CD14-positive monocyte (primary cell): ENCODE measurements at regions not wholly inside any gene's neighbourhood (a gene's known extent, or its start where the extent isn't known, plus 50 kb on each side); places are given as distances from the start of the nearest gene placed in this dataset.

Experiments
- DNase-seq, 3 donors: peaks; one replicate each; pipeline ENCODE4 v3.0.0-alpha.2; 2011 to 2022
- H2AFZ ChIP-seq: 2 replicates; pipeline ENCODE4 v1.6.0; 2012; ENCODE audit warnings: mild to moderate bottlenecking, low read depth, low read length, inconsistent platforms; ENCODE audit not compliant: insufficient read depth, poor library complexity, severe bottlenecking
- H3K27ac ChIP-seq, 2 donors: 1 replicate in 1 of 2; 2 replicates in 1 of 2; pipeline ENCODE4 v1.5.1; 2012 to 2013; ENCODE audit warnings: low read length in 2 of 2, control low read depth in 1 of 2, inconsistent platforms in 1 of 2, low read depth in 1 of 2, mild to moderate bottlenecking in 1 of 2
- H3K27me3 ChIP-seq, 2 donors: one replicate each; pipeline versions ENCODE4 v1.6.0 to v1.6.1; 2011 to 2013; ENCODE audit warnings: low read length in 2 of 2; ENCODE audit not compliant: control insufficient read depth in 2 of 2, insufficient read depth in 2 of 2
- H3K36me3 ChIP-seq, 2 donors: replicated peaks in 1 of 2; 1 replicate in 1 of 2; 2 replicates in 1 of 2; pipeline versions ENCODE4 v1.5.1 to v1.6.1; 2012 to 2013; ENCODE audit warnings: low read length in 2 of 2, control low read depth in 1 of 2, inconsistent platforms in 1 of 2, mild to moderate bottlenecking in 1 of 2; ENCODE audit not compliant: insufficient read depth in 2 of 2, control insufficient read depth in 1 of 2
- H3K4me1 ChIP-seq, 2 donors: 1 replicate in 1 of 2; 2 replicates in 1 of 2; pipeline versions ENCODE4 v1.5.1 to v1.6.1; 2012 to 2013; ENCODE audit warnings: low read length in 2 of 2, control low read depth in 1 of 2, inconsistent platforms in 1 of 2, mild to moderate bottlenecking in 1 of 2, moderate library complexity in 1 of 2; ENCODE audit not compliant: insufficient read depth in 2 of 2, control insufficient read depth in 1 of 2
- H3K4me2 ChIP-seq: replicated peaks from 2 replicates; pipeline ENCODE3; 2012; ENCODE audit warnings: low read length, moderate library complexity, mild to moderate bottlenecking; ENCODE audit not compliant: poor library complexity, severe bottlenecking; ENCODE audit errors: extremely low read depth
- H3K4me3 ChIP-seq, 3 experiments: fragments of 200-600 bp in 1 of 3; sonication (generic) in 1 of 3; replicated peaks in 1 of 3; 1 replicate in 2 of 3; 2 replicates in 1 of 3; pipeline ENCODE4 v1.5.1; 2011 to 2013; ENCODE audit warnings: low read length in 3 of 3, mild to moderate bottlenecking in 3 of 3, control low read depth in 2 of 3, low read depth in 2 of 3, inconsistent platforms in 1 of 3, moderate library complexity in 1 of 3
- H3K79me2 ChIP-seq: 2 replicates; pipeline ENCODE4 v1.6.0; 2012; ENCODE audit warnings: mild to moderate bottlenecking, control low read depth, inconsistent platforms, low read length, moderate library complexity; ENCODE audit not compliant: insufficient read depth
- H3K9ac ChIP-seq: 2 replicates; pipeline ENCODE4 v1.6.0; 2017; ENCODE audit warnings: low read length, mild to moderate bottlenecking; ENCODE audit not compliant: insufficient read depth, poor library complexity, severe bottlenecking
- H3K9me3 ChIP-seq, 2 donors: replicated peaks in 1 of 2; 1 replicate in 1 of 2; 2 replicates in 1 of 2; pipeline versions ENCODE4 v1.5.1 to v1.6.1; 2012 to 2013; ENCODE audit warnings: low read length in 2 of 2, control low read depth in 1 of 2; ENCODE audit not compliant: control insufficient read depth in 1 of 2, insufficient read depth in 1 of 2
- H4K20me1 ChIP-seq: 2 replicates; pipeline ENCODE4 v1.6.0; 2012; ENCODE audit warnings: mild to moderate bottlenecking, low read length, control low read depth, moderate library complexity; ENCODE audit not compliant: insufficient read depth
- H3K27ac Mint-ChIP-seq, 7 donors: one replicate each; pipeline ENCODE4 v1.8.0; 2020; ENCODE audit warnings: mild to moderate bottlenecking in 7 of 7, mixed read lengths in 7 of 7, moderate library complexity in 6 of 7, inconsistent platforms in 2 of 7
- H3K27me3 Mint-ChIP-seq, 3 donors: one replicate each; pipeline ENCODE4 v1.8.0; 2021 to 2022; ENCODE audit warnings: low read depth in 3 of 3, mild to moderate bottlenecking in 3 of 3, mixed read lengths in 3 of 3, moderate library complexity in 3 of 3, inconsistent platforms in 1 of 3
- H3K36me3 Mint-ChIP-seq, 2 donors: one replicate each; pipeline ENCODE4 v1.8.0; 2020; ENCODE audit warnings: mixed read lengths in 2 of 2, inconsistent platforms in 1 of 2, mild to moderate bottlenecking in 1 of 2
- H3K4me1 Mint-ChIP-seq: one replicate; pipeline ENCODE4 v1.8.0; 2020; ENCODE audit warnings: mild to moderate bottlenecking, mixed read lengths
- H3K4me3 Mint-ChIP-seq, 2 donors: one replicate each; pipeline ENCODE4 v1.8.0; 2020; ENCODE audit warnings: mild to moderate bottlenecking in 2 of 2, mixed read lengths in 2 of 2, moderate library complexity in 1 of 2
- H3K9me3 Mint-ChIP-seq, 7 donors: one replicate each; pipeline ENCODE4 v1.8.0; 2020 to 2022; ENCODE audit warnings: mixed read lengths in 7 of 7, mild to moderate bottlenecking in 6 of 7, moderate library complexity in 6 of 7, inconsistent platforms in 2 of 7
- CTCF ChIP-seq: fragments of 200-600 bp; IDR thresholded peaks from one replicate; pipeline ENCODE4 v1.8.0; 2022; ENCODE audit warnings: antibody characterized with exemption, mild to moderate bottlenecking
- WGBS: methylation state at CpG from one replicate; pipeline ENCODE4 v1.1.5; 2013; ENCODE audit warnings: missing lambda C conversion rate; ENCODE audit not compliant: insufficient coverage; 5-methylcytosine and 5-hydroxymethylcytosine counted together
- intact Hi-C, 2 donors: fragments of 100-400 bp; cut with micrococcal nuclease; formaldehyde crosslinking; loops; one replicate each; pipeline versions ENCODE4 v1.15.0 to v1.15.1; 2023

- H3K27me3 ChIP-seq = no peaks in the 10 kb centered on the region
- H3K36me3 ChIP-seq = no peaks in the 10 kb centered on the region
- no peak for TF ChIP-seq CTCF
- peaks cover 0 to 2% (median 0%) of the 10 kb centered on the region in 7 donors for H3K9me3 Mint-ChIP-seq
- intact Hi-C loops = no loop called here
- no peaks in the 10 kb centered on the region for H3K4me1 ChIP-seq
- H3K4me1 Mint-ChIP-seq = no peaks in the 10 kb centered on the region
- H3K4me3 ChIP-seq = no peak overlapping the region
- H3K27ac Mint-ChIP-seq = no peak overlapping the region
- no peak overlapping the region for H3K4me3 Mint-ChIP-seq
- H3K36me3 Mint-ChIP-seq = no peaks in the 10 kb centered on the region
- H3K9ac ChIP-seq = no peak overlapping the region
- no CpG with 5 or more reads among the region's 3 CpGs for WGBS
- no peak overlapping the region for H3K4me2 ChIP-seq
- H3K27me3 Mint-ChIP-seq = no peaks in the 10 kb centered on the region
- no peak for DNase-seq
- no peak overlapping the region for H2AFZ ChIP-seq
- no peaks in the 10 kb centered on the region for H3K79me2 ChIP-seq
- no peaks in the 10 kb centered on the region for H3K9me3 ChIP-seq
- H3K27ac ChIP-seq = no peak overlapping the region
- H4K20me1 ChIP-seq = no peaks in the 10 kb centered on the region
Observed at GRCh38 chr14:62030387-62030786, 268.2 kb downstream of the SNAPC1 start.

- H3K36me3 Mint-ChIP-seq = no peaks in the 10 kb centered on the region
- H3K27ac ChIP-seq = no peak overlapping the region
- H3K9me3 ChIP-seq = no peaks in the 10 kb centered on the region
- H3K27ac Mint-ChIP-seq = no peak overlapping the region
- peaks cover 0 to 4% (median 0%) of the 10 kb centered on the region in 7 donors for H3K9me3 Mint-ChIP-seq
- H3K4me3 ChIP-seq = no peak overlapping the region
- no peak overlapping the region for H3K4me2 ChIP-seq
- H3K4me3 Mint-ChIP-seq = no peak overlapping the region
- DNase-seq = no peak
- no peaks in the 10 kb centered on the region for H3K36me3 ChIP-seq
- no peaks in the 10 kb centered on the region for H3K27me3 ChIP-seq
- intact Hi-C loops = no loop called here
- WGBS = 100% methylated on average over 2 of the region's 3 CpGs
- H3K4me1 Mint-ChIP-seq = no peaks in the 10 kb centered on the region
- H3K27me3 Mint-ChIP-seq = no peaks in the 10 kb centered on the region
- no peaks in the 10 kb centered on the region for H4K20me1 ChIP-seq
- H2AFZ ChIP-seq = no peak overlapping the region
- H3K4me1 ChIP-seq = no peaks in the 10 kb centered on the region
- H3K9ac ChIP-seq = no peak overlapping the region
- no peak for TF ChIP-seq CTCF
- no peaks in the 10 kb centered on the region for H3K79me2 ChIP-seq
Observed at GRCh38 chr14:62031504-62031903, 269.3 kb downstream of the SNAPC1 start.
